Stimulated activated CD8-positive, alpha-beta memory T cell treated with anti-CD3 and anti-CD28 coated beads, Interleukin-4, amount 100 ng/mL, for 48 hours (primary cell): ENCODE measurements at regions not wholly inside any gene's neighbourhood (a gene's known extent, or its start where the extent isn't known, plus 50 kb on each side); places are given as distances from the start of the nearest gene placed in this dataset.
"Not testable (repeated sequence)": the region's sequence is repeated elsewhere in the genome, so short reads cannot be mapped to it uniquely, and the experiment has no call there.

Source experiments
- DNase-seq: peaks from one replicate; pipeline ENCODE4 v3.0.0-alpha.2; 2020

DNA sequence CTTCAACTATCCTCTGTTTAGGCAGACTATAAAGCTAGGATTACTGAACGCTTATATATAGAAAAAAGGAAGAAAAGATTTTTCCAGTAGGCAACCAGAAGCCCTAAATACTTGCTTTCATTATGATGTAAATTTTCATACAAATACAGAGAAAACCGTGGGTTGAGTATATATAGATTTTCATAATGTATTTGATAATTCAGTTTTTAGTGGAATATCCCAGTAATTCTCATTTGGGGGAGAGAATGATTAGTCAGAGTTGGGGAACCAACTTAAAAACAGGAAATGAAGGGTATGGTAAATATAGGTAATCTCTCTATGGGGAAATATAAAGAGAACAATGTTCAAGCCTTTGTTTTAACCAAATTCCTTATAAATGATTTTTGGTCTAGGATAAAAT lies 154.0 kb upstream of the CITED2 start:
- DNase-seq = no peak

DNA sequence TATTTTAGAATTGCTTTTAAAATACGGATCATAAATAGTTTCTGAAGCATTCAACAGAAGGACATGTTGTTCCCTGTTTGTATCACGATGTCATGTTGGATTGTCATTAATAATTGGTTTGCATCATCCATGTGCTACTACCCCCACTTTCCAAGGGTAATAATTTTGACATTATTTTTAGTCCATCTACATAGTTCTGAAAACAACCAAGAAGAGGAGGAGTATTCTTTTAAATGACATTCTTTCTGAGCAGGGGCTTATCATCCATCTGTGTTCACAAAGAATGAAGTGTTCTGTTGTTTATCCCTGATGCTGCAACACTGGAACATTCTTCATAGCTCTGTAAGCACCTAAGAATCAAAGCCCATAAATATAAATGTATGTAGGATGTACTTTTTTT lies 151.0 kb upstream of the CITED2 start:
- DNase-seq = no peak

DNA sequence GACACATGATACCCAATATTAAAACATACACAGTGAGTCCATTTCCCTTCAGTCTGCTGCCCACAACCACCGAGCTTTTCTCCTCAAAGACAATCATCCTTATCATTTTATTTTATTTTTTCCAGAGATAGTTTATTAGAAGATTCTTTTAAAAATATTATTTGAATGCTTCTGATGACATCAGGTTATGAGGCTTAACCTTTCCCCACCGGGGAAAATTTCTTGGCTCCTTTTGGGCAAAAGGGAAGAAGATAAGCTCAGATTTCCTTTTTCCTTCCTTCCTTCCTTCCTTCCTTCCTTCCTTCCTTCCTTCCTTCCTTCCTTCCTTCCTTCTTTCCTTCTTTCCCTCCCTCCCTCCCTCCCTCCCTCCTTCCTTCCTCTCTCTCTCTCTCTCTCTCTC lies 149.5 kb upstream of the CITED2 start:
- DNase-seq = no peak

DNA sequence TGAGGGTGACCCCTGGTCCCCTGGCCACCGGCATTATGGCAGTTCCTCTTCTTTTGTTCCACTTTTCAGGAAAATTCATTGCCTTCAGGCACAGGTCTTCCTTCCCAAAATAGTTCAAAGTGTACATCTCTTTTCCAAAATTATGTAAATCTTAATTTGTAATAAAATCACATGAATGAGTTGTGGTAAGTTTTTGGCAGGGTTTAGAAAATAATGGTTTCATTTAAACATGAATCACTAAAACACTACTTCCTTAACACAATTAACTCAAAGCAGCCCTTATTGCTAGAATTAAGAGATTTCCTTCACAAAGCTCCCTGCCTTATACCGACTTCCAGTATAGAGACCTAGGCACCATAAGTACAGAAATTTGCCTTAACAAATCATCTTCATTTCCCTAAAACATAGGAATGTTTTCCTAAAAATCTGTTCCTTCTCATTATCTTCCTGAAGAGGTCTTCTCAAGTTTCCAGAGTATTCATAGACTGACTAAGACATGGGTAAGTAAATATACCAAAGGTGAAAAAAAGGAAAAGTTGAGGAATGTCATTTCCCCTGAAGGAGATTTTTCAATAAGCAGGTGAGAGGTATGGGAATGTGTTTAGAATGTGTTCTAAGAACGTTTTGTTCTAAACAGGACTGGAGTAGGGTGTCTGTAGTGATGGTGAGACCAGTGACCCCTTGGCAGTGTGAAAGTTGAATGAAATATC lies 148.2 kb upstream of the CITED2 start:
- DNase-seq = no peak

DNA sequence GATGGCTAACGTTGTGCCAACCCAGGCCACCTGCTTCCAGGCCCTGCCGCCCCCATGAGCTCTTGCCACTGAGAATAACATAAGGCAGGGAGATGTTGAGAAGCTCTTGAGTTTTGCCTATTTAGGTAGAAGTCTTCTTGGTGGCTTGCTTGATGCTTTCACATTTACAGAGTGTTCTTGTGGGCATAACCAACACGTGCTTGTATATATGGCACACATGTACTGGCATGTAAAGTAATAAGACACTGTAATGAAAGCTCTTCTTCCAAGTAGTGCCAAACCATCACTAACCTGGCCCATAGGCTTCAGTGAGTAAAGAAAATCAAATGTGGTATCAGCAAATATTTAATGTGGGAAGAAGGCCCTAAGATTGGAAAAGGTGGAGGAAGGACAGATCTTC lies 146.9 kb upstream of the CITED2 start:
- no peak for DNase-seq

DNA sequence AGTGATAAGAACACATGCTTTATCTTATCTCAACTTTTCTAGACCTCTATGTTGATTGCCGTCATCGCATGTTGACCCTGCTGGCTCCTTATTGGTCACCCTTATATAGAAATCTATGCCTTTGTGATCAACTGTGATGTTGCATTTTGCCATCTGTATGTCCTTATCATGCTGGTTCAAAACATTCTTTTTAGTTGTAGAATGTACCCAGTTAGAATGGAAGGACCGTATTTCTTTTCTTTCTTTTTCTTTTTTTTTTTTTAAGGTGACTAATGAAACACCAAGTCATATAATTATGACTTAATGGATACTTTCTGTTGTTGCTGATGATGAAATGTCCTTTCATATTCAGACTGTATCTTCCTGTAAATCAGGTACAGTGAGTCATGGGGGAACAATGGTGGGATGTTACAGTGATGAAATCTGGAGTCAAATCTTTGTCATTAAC lies 145.9 kb upstream of the CITED2 start:
- no peak for DNase-seq

DNA sequence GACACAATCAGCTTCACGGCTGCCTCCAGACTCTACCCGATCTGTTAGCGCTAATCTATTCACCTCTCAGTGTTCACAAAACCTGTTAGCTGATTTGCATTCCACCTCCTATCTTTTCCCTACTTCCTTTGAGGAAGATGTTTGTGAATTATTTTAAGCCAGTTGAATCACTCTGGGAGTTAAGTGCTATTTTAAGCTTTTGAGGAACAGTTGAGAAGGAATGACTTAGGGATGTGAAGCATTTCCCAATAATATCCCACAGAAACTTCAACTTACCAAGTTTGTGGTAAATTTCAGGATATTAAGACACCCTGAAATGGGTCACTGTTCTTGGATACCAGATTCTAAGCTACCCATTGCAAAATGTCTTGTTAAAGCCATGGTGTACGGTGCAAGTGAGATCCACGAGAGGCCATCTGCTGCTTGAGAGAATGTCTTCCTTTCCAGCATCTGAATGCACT lies 145.2 kb upstream of the CITED2 start:
- no peak for DNase-seq

DNA sequence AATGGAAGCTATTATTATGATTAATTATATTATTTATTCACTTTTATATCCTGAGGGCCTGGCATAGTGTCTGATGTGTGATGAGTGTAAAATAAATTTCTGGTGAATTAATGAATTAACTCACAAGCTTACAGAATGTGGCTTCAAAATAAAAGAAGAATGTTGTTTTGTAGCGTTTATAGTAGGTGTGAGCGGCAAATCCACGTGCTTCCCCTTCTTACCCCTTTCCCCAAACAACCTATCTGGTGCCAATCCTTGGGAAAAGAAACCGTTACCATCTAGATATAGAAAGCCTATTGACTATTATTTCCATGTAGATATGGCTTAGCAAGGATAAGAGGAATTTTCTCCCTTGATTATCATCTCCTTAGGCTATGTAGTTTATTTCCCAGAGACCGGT lies 144.6 kb upstream of the CITED2 start:
- DNase-seq = no peak

DNA sequence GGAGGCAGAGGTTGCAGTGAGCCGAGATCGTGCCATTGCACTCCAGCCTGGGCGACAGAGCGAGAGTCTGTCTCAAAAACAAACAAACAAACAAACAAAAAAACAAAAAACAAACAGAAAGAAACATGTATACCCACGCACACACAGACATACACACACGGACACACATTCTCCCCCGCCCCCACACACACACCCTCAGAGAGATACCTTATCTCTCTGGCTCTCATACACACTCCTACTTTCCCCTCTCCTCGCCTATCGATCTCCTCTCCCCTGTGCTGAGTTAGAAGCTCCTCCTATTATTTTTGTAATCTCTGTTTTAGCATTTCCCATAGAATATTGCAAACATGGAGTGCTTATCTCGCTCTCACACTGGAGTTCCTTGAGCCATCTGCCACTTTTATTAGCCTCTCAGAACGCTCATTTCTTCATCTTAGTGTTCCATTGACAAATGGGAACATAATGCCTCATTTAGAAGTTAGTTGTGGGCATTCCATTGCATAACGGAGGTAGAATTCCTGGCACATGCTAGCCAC lies 144.2 kb upstream of the CITED2 start:
- DNase-seq = no peak

DNA sequence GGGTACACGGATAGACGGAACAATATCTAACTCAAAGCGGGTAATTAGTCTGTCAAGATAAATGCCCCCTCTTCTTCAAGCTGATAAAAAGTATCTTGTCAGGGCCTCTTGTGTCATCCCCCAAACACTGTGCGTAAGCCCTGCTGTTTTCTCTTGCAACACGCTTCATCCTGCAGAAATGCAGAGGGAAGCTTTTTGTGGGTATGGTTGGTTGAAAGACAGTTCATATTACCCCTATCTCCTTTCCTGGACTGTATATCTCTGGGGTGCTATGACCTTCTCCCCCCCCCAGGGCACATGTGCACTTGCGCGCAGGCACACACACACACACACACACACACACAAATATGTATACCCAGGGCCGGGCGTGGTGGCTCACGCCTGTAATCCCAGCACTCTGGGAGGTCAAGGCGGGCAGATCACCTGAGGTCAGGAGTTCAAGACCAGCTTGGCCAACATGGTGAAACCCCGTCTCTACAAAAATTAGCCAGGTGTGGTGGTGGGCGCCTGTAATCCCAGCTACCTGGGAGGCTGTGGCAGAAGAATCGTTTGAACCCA lies 143.6 kb upstream of the CITED2 start:
- DNase-seq = not testable (repeated sequence)

DNA sequence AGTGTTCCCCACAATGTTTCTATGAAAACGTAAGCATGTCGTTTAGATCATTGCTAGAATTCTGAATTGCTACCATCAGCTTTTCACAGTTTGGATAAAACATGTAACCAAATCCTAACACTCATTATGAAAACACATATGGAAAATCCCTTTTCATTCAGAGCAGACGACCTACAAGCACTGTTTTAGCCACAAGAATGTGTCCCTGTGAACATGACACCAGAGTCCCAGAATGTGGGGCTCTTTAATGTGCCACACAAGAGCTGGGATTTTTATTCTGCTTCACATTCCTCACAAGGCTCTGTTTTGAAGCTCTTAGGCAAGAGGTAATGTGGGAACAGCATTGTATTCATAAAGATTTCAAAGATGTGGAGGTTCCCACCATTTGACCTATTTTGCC lies 141.1 kb upstream of the CITED2 start:
- DNase-seq = no peak

DNA sequence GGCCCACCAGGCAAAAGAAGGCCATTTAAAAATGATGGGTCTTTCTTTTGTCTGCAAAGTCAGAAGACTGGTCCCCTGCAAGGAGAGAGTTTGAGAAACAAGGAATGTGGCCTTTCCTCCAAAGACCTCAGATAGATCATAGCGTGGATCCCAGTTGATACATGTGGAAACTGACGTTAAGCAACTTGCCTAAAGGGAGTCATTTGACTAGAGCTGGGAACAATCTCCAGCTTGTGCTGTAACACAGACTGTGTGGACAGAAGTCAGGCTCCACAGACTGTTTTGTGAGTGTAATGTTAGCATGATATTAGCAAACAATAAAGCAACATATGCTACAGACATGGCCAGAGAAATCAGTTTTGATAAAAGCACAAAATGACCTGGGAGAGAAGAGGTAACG lies 140.4 kb upstream of the CITED2 start:
- no peak for DNase-seq

DNA sequence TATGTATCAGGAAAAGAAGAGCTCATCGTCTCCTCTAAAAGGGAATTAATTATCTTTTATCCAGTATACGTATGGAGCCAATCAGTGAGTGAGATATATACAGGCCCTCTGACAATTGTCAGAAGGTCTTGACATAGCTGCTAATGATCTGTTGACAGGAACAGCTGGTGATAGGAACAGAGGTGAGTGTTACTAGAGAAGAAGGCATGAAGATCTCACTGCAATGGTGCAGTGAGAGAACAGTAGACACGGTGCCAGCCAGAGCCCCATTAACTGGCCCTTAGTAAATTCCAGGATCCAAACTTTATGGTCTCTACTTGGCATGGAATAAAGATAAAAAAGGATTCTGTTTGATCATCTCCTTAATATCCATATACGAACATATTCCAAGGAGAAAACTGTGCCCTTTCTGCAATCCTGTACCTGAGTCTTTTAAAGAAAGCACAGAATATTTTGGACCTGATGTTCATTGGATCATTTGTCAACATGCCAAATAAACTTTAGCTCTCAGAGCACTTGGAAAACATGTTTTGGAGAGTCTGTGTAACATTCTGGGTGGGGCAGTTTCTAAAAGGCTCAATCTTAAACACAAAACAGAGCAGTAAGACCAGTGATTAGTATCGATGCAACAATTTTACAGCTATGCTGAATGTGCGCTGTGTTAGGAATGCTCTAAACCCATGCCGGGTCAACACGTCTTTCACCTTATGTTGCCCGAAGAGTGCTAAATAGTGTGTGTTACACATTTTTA lies 135.8 kb upstream of the CITED2 start:
- no peak for DNase-seq

DNA sequence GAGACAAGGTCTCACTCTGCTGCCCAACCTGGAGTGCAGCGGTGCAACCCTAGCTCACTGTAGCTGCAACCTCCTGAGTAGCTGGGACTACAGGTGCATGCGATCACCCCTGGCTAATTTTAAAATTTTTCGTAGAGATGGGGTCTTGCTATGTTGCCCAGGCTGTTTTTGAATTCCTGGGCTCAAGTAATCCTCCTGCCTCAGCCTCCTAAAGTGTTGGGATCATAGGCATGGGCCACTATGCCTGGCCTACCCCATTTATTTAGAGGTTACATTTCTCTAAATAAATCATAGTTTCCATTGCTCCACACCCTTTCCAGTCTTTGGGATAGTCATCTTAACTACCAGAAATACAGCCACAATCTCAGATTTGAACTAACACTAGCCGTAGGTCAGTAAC lies 134.7 kb upstream of the CITED2 start:
- no peak for DNase-seq

DNA sequence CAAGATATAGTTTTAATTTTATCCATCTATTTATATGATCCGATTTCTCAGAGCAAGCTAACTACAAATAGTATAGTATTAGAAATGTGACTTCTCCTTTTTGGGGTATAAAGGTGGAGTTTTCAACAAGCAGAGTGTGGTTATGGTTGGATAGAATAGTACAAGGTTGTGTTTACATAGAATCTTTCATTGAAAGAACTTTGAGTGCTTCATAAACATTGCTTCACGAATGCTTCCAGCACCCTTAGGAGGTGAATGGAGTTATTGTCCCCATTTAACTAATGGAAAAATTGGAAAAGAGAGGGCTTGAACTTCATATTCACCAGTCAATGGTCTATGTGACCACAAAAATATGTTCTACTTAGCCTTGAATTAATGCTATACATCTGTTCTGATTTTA lies 134.1 kb upstream of the CITED2 start:
- DNase-seq = no peak

DNA sequence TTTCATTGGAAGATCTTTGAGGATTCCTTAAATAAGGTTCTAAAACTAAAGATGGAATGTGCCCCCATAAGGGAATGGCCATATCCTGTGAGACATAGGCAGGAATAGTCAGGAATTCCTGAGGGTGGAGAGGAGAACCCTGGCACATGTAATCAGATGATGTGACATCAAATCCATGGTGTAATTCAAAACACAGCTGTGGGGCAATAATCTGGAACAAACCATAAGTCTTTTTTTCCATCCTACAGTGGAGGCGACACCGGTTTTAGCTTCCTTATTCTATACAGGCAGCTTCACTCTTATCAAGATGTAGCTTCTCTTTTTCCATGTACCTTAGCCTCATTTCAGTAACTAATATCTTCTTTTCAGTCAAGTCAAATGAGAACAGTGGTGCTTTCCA lies 133.6 kb upstream of the CITED2 start:
- no peak for DNase-seq

DNA sequence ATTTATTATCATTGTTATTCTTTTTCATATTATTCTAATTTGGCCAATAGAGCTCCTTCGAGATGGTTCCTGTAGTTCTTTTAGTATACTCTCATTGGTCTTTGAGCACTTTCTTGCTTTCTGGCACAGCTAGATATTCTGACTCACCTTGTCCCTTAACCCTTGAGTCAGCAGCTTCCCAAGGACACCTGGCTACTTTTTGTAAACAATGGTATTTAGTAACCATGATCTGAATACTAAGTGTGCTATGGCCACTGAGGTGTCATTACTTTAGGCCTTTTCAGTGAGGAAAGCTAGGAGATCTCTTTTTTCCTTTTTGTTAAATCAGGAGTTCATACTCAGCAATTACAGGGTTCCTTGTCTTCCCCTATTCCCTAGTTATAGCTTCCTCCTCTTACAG lies 126.5 kb upstream of the CITED2 start:
- DNase-seq = no peak

DNA sequence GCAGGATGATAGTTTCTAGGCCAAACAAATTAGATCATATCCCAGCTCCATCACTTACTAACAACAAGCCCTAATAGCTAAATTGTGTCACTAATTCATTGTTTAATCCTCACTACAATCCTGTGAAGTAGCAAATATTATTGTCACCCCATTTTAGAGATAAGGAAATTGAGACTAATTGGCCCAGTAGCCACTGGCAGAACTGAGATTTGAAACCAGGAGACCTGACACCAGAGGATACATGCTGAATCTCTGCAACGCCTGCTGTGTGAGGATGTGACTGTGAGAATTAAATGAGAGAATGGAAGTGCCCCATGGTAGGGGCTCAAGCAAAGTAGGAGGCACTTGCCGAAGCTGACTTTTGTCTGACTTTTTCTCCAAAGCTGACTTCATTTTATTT lies 124.3 kb upstream of the CITED2 start:
- no peak for DNase-seq

DNA sequence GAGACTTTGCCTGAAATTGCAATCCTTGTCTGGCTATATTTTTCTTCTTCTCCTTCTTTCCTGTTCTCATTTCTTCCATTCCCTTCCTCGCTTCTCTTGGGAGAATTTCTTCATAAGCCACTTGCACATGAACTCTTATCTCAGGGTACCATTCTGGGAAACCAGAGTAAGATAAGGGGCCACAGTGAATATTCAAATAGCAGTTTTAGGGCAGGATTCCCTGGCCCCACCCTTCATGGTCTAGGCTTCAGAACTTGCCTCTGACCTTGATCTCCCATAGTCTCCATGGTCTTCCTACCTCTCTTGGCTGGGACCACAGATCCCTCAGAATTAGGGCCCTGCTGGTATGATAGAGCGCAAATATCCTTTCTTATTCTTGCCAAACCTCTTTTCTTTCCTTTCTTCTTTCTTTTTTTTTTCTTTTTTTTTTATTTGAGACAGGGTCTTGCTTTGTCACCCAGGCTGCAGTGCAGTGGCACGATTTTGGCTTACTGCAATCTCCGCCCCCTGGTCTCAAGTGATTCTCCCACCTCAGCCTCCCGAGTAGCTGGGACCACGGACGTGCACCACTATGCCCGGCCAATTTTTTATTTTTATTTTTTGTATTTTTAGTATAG lies 123.0 kb upstream of the CITED2 start:
- no peak for DNase-seq

DNA sequence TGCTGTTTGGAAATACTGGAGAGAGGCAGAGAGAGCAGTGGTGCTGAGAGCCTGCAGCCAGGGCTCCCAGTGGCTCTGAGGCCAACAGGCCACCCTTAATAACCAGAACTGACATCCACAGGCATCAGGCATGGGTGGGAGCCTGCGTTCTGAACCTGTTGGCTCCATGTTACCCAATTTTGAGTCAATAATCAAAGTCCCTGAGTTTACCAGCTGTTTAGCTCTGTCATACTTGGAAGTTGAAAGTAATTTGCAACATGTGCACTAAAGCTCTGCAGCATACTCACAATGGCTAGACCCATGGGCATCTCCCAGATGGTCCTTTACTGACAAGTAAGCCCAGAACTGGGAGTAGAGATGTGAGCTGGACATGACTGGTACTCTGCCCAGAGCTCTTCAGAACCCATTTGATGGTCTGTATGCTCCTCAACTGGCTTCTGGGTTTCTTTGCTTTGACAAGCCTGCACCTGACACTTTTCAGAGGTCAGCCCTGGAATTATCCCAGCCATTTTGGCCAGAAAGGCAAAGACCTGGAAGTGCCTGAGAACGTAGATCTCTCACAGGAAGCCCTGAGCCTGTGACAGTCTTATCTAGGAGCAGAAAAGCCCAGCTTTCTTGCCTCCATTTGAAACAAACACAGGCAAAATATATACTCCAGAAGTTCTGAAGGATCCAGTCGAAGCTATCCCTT lies 122.4 kb upstream of the CITED2 start:
- DNase-seq = no peak

DNA sequence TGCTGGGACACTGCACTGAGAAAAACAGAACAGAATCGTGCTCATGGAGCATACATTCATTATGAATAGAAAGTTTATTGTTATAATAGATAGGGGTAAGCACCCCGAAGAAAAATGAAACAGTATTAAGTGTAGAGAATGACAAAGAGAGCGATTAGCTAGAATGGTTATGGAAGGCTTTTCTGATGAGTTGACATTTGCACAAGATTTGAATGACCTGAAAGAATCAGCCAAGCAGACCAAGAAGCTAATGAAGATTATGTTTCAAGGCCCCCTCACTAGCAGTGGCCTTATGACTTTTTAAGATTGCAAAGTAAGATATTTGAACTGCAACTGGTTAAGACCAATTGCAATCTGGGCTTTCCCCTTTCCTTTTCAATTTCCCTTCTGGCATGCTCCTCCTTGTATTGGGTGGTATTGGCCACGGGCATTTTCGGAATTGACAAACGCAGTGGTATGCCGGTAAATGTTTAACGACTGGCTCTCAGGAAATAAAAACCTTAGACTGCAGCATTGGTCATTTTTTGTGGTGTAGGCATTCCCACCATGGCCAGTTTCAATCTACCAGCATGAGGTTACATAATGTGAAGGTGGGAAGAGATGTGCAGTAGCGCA lies 120.0 kb upstream of the CITED2 start:
- no peak for DNase-seq

DNA sequence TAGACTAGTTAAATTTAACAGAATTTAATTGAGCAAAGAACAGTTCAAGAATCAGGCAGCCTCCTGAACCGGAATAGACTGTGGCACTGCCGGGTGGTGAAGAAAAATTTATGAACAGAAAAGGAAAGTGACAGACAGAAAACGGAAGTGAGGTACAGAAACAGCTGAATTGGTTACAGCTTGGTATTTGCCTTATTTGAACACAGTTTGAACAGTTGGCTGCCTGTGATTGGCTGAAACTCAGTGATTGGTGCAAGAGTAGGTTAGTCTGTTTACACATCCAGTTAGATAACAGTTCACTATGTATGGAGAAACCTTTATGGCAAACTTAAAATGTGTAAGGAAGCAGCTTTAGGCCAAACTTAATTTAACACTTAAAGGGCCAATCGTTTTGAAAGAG lies 116.0 kb upstream of the CITED2 start:
- DNase-seq = no peak

DNA sequence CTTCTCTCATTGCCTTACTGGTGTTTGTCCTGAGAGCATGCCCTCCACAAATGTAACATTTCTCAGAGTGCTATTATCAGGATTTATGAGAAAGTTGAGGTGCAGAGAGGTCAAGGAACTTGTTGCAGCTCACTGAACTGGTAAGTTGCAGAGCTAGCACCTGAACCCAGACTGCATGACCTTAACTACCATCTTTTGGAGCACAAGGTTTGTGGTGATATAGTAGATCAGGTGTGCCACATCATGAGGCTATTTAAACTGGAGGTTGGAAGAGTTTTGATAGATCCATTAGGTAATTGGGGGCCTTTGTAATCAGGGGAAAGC lies 112.0 kb upstream of the CITED2 start:
- no peak for DNase-seq
